ENCODE measurements at regions not wholly inside any gene's neighbourhood (a gene's known extent, or its start where the extent isn't known, plus 50 kb on each side); places are given as distances from the start of the nearest gene placed in this dataset.

DNA sequence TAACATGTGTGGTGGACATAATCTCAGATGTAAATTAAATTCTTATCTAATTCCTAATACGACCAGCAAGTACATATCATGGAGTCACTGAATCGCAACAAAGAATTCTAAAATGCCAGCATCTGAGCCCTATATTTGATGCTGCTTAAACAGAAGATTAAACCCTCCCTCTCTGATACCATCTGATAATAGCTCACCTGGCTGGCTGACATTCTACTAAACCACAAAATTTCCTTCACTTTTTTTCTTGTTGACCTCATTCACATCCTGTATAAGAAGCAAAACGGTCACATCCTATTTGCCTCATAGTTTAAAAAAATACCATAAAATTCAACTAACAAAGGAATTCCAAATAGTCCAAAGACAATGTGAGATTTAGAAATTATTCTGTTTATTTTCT, 371.6 kb upstream of the SLC8A1 start:
- no peak for DNase-seq

DNA sequence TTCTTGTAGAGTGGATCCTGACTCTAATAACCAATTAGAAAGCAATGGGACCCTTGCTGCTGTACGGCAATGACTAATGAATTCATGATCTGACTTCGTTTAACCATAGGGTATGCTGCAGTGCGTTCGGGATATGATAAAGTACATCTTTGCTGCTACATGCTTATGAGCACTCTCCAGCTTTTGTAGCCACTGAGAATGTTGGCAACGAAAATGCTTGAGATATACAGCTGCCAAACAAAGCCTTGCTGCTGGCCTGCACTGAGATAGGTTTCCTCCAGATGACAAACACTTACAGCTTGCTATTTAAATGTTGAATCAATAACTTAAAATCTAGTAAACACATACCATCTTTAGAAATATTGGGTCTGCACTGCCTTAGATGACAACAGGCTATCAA, 372.4 kb upstream of the SLC8A1 start:
- no peak for DNase-seq

DNA sequence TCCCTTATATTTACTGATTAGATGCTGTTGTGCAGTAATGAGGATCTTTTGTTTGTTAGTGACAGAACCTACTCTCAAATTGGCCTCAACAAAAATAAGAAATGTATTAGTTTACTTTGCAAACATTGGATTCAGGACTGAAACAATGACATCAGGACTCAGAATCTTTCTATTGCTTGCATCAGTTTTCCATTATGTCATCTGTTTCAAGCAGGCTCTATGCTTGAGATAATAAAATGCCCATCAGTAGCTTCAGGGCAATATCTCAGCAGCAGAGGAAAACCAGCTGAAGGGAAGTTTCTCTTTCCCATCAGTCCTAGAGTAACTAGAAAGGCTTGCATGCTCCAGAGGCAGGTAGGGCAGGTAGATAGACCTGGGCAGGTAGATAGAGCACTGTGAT, 375.5 kb upstream of the SLC8A1 start:
- no peak for DNase-seq

DNA sequence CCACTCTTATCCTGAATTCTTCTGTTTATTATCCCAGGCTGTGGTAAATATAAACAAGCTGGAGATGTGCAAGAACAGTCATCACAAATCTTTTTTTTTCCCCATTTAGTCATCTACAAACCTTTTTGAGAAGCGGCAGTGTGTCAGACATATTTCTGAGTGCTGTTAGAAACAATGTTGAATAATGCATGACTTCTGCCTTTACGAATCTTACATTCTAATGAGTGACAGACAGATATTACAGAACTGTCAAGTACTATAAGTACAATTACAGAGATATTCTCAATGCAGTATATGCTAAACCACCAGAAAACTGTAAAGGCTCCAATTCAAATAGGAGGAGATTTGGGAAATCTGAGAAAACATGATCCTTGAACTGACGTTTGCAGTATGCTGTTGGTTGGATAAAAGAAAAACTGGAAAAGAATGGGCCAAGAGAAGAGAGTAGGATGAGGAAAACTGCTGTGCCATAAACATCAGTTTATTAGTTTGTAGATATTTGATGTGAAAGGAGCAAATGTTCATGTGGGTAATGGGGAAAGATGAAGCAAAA, 379.5 kb upstream of the SLC8A1 start:
- no peak for DNase-seq

DNA sequence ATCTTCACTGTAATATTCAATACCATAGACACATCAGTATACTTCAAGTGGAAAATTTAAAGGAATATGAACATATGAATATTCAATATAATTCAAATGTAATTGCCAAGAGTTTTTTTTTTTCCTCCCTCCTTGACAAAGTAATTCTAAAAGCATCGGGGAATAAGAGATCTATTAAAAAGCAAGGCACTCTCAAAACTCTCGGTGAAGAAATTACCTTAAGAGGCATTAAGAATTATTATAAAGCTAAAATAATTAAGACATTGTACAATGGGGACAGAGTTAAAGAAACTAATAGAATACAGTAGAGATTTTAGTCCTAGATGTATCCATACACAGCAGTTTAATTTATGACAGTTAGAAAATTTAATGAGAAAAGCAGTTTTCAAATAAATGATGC, 390.0 kb upstream of the SLC8A1 start:
- DNase-seq = no peak

DNA sequence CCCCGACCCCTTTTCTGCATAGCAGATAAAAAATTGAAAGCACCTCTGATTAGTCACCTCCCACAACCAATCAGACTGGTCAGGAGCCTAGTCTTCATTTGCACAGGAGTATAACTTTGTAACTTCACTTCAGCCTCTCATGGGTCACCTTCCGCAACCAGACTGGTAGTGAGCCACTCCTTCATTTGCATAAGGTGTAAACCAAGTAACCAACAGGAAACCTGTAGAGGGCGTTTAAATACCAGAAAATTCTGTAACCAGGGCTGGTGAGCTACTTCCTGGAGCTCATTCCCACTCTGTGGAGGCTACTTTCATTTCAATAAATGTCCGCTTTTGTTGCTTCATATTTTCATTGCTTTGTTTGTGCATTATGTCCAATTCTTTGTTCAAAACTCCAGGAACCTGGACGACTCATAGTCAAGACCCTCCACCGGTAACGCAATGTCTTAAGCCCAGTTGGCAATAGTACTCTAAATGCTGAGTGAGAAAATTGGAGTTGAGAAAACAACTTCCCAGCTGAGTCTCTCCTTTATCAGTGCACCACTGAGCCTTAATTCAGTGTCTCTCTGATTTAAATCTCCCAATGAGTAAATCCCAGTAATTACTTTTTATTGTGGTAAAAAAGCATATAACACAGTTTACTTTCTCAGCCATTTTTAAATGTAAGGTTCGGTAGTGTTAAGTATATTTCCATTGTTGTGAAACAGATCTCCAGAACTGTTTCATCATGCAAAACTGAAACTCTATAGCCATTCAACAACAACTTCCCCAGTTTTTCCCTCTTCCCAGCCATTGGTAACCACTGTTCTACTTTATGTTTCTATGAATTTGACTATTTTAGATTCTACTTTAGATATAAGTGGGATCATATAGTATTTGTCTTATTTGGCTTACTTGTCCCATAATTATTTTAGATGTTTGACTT, 392.7 kb upstream of the SLC8A1 start:
- no peak for DNase-seq

DNA sequence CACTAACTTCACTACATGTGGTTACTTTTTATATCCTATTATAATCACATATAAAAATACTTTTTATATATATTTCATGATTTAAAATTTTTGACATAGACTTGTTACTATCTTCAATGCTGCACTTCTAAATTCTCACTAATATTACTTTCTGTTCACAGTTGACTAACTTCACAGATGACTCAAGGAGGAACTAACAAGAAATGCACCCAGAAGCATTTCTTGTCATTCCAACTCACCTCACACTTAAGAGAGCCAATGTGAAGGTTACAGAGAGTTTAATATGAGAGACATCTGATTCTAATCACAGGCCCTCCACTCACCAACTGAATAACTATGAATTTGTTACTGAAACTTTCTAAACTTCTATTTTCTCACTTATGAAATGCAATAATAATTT, 399.8 kb upstream of the SLC8A1 start:
- DNase-seq = no peak

DNA sequence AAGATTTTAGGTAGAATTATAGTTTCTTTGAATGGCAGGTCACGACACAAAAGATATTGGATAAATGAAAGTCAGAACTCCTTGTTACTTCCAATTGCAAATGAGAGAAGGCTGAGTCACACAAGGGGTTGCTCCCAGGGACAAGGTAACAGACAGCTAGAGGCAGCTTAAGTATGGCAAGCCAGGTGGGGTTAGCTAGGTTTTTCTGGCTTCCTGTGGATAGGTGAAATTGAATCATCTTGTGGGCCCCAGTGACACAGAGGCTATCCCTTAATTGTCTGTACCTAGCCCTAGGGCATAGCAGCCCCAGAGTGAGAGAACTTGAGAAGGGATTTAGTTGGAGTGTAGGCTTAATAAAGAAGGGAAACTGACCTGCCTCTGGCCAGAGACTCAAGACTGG, 407.7 kb upstream of the SLC8A1 start:
- DNase-seq = no peak

DNA sequence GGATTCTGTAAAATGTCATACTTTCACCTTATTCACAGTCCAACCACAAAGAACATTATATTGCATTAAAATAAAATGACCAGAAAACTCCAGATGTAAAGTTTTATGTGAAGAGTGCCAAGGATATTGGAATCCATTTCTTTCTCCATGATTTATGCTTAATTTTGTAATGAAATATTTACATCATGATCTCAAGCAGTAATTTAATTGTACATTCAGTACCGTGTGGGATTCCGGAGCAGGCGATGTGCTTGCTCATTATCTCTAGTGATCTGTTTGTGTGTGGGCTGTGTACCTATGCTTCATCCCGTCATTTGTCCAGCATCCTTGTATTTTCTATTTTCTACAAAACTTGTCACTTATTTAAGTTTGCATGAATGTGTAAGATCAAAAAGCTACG, 415.9 kb upstream of the SLC8A1 start:
- DNase-seq = no peak

DNA sequence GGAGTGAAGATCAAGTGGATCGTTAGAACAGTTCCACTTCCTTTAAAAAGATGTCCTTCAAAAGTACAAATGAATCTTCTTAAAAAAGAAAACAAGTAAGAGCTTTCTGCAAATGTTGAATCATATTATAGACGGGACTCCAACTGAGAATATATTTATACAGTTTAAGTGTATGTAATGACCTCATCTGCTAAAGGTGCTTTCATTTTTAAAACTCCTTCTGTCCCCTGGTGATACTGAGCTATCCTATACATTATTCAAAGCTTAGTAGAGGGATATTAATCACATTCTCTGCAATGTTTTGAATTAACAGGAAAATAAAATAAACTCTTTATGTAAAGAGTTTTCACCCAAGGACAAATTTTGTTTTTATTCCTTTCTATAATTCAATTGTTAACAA, 420.7 kb upstream of the SLC8A1 start:
- DNase-seq = no peak

DNA sequence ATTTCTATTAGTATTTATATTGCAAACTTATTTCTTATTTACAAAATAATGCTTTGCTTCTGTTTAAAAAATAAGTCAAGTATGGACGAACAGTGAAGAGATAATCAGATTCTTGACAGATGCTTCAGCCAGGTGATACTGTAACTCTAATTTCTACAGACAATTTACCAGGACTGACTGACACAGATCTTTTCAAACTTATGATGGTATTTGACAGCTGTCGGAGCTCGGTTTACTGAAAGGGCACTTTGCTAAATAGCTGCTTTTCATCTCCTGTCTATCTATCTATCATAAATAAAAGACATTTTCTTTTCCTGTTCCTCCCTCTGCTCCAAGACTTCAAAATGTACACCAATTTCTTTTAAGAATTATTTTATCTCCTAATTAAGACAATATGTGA, 422.5 kb upstream of the SLC8A1 start:
- no peak for DNase-seq

DNA sequence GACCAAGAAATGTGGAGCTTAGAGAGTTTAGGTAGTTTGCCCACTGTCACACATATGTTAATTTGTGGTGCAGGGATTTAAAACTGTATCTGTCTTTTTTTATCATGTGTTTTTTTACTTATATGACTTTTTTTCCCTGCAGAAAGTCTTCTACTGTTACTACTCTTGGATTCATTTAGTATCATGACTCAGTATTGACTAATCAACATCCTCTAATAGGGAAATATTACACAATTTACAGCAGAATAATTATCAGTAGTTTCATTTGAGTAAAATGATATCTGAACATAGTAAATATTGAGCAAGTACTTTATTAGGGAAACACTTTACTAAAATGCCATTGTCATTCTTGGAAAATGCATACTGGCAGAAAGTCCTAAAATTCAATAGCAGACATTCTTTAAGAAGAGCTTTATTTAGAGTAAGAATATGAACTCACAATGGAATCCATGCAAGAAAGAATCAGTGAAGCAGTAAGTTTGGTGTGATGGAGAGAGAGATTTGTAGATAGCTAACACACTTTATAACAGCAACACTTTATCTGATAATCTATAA, 425.9 kb upstream of the SLC8A1 start:
- no peak for DNase-seq

DNA sequence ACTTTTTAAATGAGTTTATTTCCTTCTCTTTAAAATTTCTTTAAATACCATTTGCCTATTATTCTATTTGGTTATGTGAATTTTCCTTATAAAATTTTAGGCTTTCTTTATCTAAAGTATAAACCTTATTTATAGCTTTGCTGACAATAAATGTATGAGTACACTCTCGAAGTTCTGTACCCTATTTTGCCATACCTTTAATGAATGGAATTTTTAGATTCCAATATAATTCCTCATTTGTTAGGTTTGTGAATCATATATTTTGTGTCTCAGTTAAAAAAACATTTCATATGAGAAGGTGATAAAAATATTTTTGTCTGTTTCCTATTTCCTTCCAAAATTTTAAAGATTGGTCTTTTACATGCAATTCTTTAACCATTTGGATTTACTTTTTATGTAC, 427.4 kb upstream of the SLC8A1 start:
- no peak for DNase-seq

DNA sequence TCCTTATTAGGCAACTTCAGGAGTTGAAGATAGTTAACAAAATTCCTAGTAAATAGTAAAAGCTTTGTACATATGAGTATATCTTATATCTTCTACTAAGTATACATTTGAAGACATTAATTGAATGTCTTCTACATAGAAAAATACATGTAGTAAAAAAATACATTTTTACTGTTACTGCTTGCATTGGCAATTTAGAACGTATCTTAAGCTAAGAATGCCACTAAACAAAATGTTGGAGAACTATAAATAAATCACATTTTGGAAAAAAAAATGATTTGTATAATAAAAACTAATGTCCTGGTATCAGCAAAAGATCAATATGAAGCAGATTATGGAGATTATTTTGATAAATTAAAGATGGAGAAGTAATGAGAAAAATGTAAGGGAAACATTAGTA, 434.2 kb upstream of the SLC8A1 start:
- DNase-seq = no peak

DNA sequence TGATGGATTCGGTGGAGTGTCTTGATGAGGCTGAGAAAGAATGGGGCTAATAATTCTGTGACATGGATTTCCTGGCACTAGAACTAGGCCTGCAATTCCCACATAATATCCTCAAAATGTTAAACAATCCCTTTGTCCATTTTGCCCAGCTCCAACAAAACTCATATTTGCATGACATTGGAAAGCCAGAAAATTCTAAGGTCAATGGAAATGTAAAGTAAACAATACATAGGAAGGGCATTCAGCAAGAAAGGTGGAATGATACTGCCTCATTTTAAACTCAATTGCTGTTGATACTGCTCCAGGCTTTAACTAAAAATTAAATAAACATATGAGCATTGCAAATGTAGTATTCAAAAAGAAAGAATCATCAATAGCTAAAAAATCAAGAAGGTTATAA, 434.8 kb upstream of the SLC8A1 start:
- DNase-seq = no peak

DNA sequence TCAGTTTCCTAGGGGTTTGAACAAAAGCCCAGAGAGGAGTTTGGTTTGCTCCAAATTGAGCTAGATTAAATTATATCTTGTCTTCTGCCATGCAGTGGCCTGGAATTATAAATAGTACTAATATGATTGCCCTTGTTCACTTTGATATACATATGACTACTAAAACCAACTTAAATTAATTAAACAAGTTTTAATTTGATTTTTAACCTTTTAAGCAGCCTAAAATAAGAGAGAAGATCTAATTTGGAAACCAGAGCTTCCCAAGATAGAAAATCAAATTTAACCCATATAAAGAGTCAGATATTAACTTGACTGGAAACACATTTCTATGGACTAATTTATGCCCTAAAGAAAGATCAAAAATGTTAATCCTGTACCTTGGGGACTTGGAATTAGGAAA, 444.5 kb upstream of the SLC8A1 start:
- no peak for DNase-seq

DNA sequence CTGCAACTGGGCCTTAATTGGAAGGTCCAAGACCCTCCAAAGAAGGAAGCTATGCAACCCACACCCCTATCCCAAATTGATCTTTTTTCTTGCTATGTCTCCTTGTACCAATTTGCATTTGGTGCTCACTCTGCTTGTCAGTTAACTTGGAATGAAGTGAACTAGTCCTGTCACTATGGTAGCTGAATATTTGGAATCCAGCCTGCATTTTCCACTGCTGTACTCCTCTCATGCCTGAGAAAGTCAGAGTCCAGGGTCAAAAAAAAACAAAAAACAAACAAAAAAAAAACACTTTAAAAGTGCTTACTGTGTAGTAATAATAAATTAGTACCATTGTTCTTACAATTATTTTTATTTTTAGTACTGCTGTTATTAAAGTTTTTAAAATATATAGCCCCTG, 462.8 kb upstream of the SLC8A1 start:
- DNase-seq = no peak

DNA sequence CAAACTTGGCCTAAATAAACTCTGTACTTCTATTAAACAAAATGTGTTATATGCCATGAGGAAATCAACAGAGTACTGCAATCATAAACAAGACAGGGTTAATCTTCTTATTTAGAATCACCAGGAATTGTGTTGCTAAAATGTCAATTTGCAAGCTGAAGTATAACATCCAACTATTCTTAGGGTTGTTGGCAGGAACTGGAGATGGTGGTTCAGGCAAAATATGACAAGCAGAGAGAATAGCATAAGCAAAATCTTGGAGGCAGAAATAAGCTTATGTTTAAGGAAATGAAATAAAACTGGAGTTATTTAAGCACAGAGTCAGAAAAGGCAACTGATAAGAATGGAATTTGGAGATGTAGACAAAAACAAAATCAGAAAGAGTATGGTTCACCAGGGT, 463.8 kb upstream of the SLC8A1 start:
- DNase-seq = no peak

DNA sequence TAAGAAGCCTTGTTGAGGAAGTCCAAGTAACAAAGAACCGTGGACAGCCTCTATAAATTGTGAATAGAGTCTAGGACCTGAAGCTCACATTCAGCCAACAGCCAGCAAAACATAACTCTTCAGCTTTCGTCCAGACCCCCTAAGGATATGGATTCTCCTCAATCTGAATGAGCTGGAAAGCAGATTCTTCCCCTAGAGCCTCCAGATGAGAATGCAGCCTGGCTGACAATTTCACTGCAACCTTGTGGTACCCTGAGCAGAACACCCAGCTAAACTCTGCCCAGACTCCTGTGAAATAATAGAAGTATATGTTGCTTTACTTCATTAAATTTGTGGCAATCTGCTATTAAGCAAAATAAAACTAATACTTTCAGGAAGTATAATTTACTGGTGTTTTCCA, 483.5 kb upstream of the SLC8A1 start:
- DNase-seq = no peak

DNA sequence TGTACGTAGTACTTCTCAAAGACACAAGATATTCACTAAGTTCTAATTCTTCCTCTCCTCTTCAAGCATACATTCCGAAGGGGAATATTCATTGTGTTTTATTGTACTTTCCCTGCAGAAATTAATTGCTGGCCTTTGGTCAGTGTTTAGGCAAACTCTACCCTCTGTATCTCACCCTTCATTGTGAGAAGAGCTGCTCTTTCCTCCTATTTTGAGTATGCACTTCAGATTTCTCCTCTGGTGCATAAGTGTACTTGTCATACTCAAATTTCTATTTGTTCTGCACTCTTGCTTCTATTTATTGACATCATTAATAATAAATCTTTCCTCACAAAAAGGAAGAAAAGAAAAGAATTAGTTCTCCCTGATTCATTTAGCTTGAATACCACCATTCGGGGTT, 485.4 kb upstream of the SLC8A1 start:
- no peak for DNase-seq

DNA sequence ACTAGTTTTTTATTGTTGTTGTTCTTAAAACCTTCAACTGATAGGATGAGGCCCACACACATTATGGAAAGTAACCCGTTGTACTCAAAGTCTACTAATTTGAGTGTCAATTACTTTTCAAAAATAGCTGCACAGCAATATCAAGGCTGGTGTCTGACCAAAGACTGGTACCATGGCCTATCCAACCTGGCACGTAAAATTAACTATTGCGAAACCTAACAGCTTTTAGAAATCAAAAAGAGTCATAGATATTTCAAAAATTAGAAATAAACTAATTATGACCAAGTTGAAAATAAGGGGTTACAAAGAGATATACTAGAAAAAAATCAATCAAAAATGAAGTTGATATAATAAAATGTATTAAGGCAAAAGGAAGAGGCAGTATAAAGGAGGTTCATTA, 501.5 kb upstream of the SLC8A1 start:
- DNase-seq = no peak

DNA sequence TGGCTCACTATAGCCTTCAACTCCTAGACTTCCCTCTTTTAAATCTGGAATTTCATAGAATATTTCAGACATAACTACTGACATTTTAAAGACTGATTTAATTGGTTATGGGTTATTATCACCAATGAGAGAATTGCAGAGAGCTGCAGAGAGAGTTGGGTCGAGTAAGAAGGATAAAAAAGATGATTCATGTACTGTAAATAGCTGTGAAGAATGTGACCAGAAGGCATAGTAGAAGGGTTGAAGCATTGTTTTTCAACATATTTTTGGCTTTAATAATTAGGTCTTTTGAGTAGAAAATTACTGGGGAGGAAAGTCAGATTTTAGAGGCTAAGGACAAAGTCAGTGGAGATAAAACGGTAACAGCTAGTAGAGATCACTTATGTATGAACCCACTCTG, 503.2 kb upstream of the SLC8A1 start:
- no peak for DNase-seq

DNA sequence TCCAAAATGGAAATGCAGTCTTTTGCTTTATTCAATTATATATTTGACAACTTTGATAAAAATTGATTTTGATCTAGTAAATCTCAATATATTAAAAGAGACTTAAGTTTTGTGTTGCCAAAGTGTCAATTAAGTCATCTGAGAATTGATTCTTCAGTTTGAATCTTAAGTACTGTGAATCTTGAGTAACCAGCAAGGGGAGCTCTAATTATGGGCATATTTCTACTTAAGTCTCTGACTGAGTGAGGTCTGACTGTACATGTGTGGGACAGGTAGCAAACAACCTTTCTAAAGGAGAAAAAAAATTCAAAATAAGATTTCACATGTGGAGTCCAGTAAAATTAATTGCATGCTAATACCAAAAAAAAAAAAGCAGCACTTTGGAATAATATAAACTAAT, 503.7 kb upstream of the SLC8A1 start:
- DNase-seq = no peak

DNA sequence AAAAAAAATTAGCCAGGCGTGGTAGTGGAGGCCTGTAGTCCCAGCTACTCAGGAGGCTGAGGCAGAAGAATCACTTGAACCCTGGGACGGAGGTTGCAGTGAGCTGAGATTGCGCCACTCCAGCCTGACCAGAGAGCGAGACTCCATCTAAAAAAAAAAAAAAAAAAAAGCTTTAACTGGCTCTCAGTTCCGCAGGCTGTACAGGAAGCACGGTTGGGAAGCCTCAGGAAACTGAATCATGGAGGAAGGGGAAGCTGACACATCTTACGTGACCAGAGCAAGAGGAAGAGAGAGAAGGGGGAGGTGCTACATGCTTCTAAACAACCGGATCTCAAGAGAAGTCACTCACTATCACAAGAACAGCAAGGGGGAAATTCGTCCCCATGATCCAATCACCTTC, 505.6 kb upstream of the SLC8A1 start:
- DNase-seq = no peak

DNA sequence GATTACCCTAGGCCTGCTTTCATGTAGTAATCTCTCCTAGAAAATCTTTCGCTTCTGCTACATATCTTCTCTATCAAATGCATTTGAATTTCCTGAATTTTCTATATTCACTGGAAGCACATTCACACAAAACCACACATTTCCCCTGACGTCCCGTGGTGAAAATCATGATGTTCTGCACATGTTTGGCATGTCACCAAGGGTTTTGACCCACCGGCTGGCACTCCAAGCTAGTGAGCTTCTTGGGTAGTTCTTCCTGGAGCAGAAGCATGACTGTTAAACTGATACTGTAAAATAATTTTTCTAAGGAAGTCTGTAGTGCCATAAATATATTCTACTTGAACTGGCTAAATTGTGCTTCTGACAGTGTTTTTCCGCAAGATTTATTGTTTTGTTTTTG, 510.1 kb upstream of the SLC8A1 start:
- DNase-seq = no peak

Measured in NCI-H2029 treated with DMSO at 0.1 percent for 48 hours (cell line).